H1 (cell line): ENCODE measurements at regions not wholly inside any gene's neighbourhood (a gene's known extent, or its start where the extent isn't known, plus 50 kb on each side); places are given as distances from the start of the nearest gene placed in this dataset.

Experiments
- ATF3 ChIP-seq: IDR thresholded peaks from 2 replicates; pipeline ENCODE4 v1.6.1; 2011; ENCODE audit warnings: low read depth, mild to moderate bottlenecking, low read length; ENCODE audit not compliant: insufficient read depth
- CHD7 ChIP-seq: fragments of 300-600 bp; sonication (generic); IDR thresholded peaks from 2 replicates; pipeline ENCODE4 v1.7.1; 2012; ENCODE audit warnings: low read length, moderate library complexity, mild to moderate bottlenecking, inconsistent platforms; ENCODE audit not compliant: insufficient replicate concordance
- CTBP2 ChIP-seq: IDR thresholded peaks from 2 replicates; pipeline ENCODE4 v1.7.0; 2011; ENCODE audit warnings: borderline replicate concordance, mild to moderate bottlenecking, moderate library complexity, mixed read lengths, low read length; ENCODE audit not compliant: insufficient read depth, insufficient read length
- E2F6 ChIP-seq: IDR thresholded peaks from 2 replicates; pipeline ENCODE4 v1.6.1; 2012; ENCODE audit warnings: inconsistent platforms
- JUN ChIP-seq: IDR thresholded peaks from 2 replicates; pipeline ENCODE4 v1.6.1; 2011; ENCODE audit warnings: low read depth, mild to moderate bottlenecking, improper control_type of control experiment, low read length
- NANOG ChIP-seq: IDR thresholded peaks from 2 replicates; pipeline ENCODE4 v1.6.1; 2011; ENCODE audit warnings: low read length, low read depth, mild to moderate bottlenecking, inconsistent platforms; ENCODE audit not compliant: insufficient read depth, poor library complexity, severe bottlenecking
- PHF8 ChIP-seq: fragments of 200-600 bp; sonication (generic); conservative IDR thresholded peaks from 2 replicates; pipeline ENCODE4 v1.7.1; 2012; ENCODE audit warnings: low read depth, mild to moderate bottlenecking, inconsistent platforms, low read length, moderate library complexity
- RFX5 ChIP-seq: IDR thresholded peaks from 2 replicates; pipeline ENCODE4 v1.6.1; 2011; ENCODE audit warnings: low read depth, low read length, improper control_type of control experiment, borderline replicate concordance
- ZNF274 ChIP-seq: IDR thresholded peaks from 2 replicates; pipeline ENCODE4 v1.7.0; 2012; ENCODE audit warnings: low read length, borderline replicate concordance; ENCODE audit errors: extremely low read depth

GRCh38 chrX:20729416-20729815, 462.7 kb upstream of the RPS6KA3 start (continued):
- TF ChIP-seq PHF8 (no peak), ZNF274 (no peak), RFX5 (no peak), JUN (no peak), NANOG (no peak), ATF3 (no peak), CHD7 (no peak), CTBP2 (no peak), E2F6 (no peak)
